ENCODE measurements at regions not wholly inside any gene's neighbourhood (a gene's known extent, or its start where the extent isn't known, plus 50 kb on each side); places are given as distances from the start of the nearest gene placed in this dataset.

- ATAC-seq: no peak
These were observed 837.2 kb upstream of the FBXO33 start for GRCh38 chr14:40269436-40269835.

GRCh38 chr14:40268236-40268635 is 836.0 kb upstream of the FBXO33 start:
- intact Hi-C loops (cut with micrococcal nuclease; ENCODE audit: unreplicated experiment): no loop called here
- Histone ChIP-seq H3K4me1 (ENCODE audit: control insufficient read depth, insufficient read depth, low read length) (no peaks in the 10 kb centered on the region), H3K27me3 (ENCODE audit: control insufficient read depth, insufficient read depth, low read length) (no peaks in the 10 kb centered on the region), H3K27ac (ENCODE audit: low read length) (no peak overlapping the region), H3K9me3 (ENCODE audit: control insufficient read depth, insufficient read depth, low read depth, low read length) (no peaks in the 10 kb centered on the region), H3K4me3 (ENCODE audit: low read depth in 2 of 2, low read length in 2 of 2) (no peak overlapping the region), H3K36me3 (ENCODE audit: control insufficient read depth, insufficient read depth, low read length) (no peaks in the 10 kb centered on the region)
- no peak for TF ChIP-seq TCF7L2 (IDR thresholded peaks at IDR 0.05; ENCODE audit: low read depth, low read length)
- TF ChIP-seq CTCF (IDR thresholded peaks at IDR 0.05): no peak
- no peak for TF ChIP-seq REST (IDR thresholded peaks at IDR 0.05; ENCODE audit: insufficient read depth in 1 of 2, low read depth in 2 of 2, low read length in 1 of 2)
- no peak for TF ChIP-seq SIN3A (IDR thresholded peaks at IDR 0.05; ENCODE audit: borderline replicate concordance, insufficient read depth, low read depth, low read length)
- no peak for TF ChIP-seq POLR2AphosphoS5 (IDR thresholded peaks at IDR 0.05; ENCODE audit: low read depth, low read length)
- no peak for ATAC-seq
- no TSS peak for BruUV-seq (replicated peaks)
- no peak for DNase-seq (ENCODE audit: low read depth, low spot score)
- POLR2A ChIA-PET: no interaction called here
- CTCF ChIA-PET: no interaction called here
- in situ Hi-C loops (cut with HindIII; ENCODE audit: low pct_unique_long_range_greater_than_20kb, low sequenced_read_pairs): no loop called here

More at GRCh38 chr14:40269436-40269835, 837.2 kb upstream of the FBXO33 start:
- Histone ChIP-seq H3K36me3 (ENCODE audit: control insufficient read depth, insufficient read depth, low read length) (no peaks in the 10 kb centered on the region), H3K4me3 (ENCODE audit: low read depth in 2 of 2, low read length in 2 of 2) (no peak overlapping the region), H3K27ac (ENCODE audit: low read length) (no peak overlapping the region), H3K9me3 (ENCODE audit: control insufficient read depth, insufficient read depth, low read depth, low read length) (no peaks in the 10 kb centered on the region), H3K4me1 (ENCODE audit: control insufficient read depth, insufficient read depth, low read length) (no peaks in the 10 kb centered on the region), H3K27me3 (ENCODE audit: control insufficient read depth, insufficient read depth, low read length) (no peaks in the 10 kb centered on the region)
- in situ Hi-C loops (cut with HindIII; ENCODE audit: low pct_unique_long_range_greater_than_20kb, low sequenced_read_pairs) (no loop called here), intact Hi-C loops (cut with micrococcal nuclease; ENCODE audit: unreplicated experiment) (no loop called here)
- ChIA-PET POLR2A (no interaction called here), CTCF (no interaction called here)
- TF ChIP-seq POLR2AphosphoS5 (IDR thresholded peaks at IDR 0.05; ENCODE audit: low read depth, low read length) (no peak), SIN3A (IDR thresholded peaks at IDR 0.05; ENCODE audit: borderline replicate concordance, insufficient read depth, low read depth, low read length) (no peak)
- BruUV-seq (replicated peaks): no TSS peak
- no peak for DNase-seq (ENCODE audit: low read depth, low spot score)

GRCh38 chr14:40265096-40265495 is 832.9 kb upstream of the FBXO33 start:
- POLR2A ChIA-PET: no interaction called here
- ATAC-seq (no peak), DNase-seq (ENCODE audit: low read depth, low spot score) (no peak)
- no peak overlapping the region for H3K27ac ChIP-seq (ENCODE audit: low read length)
- CTCF ChIA-PET: no interaction called here
- intact Hi-C loops (cut with micrococcal nuclease; ENCODE audit: unreplicated experiment) (no loop called here), in situ Hi-C loops (cut with HindIII; ENCODE audit: low pct_unique_long_range_greater_than_20kb, low sequenced_read_pairs) (no loop called here)
- no peak for TF ChIP-seq SIN3A (IDR thresholded peaks at IDR 0.05; ENCODE audit: borderline replicate concordance, insufficient read depth, low read depth, low read length)
- TF ChIP-seq POLR2AphosphoS5 (IDR thresholded peaks at IDR 0.05; ENCODE audit: low read depth, low read length): no peak
- TF ChIP-seq CTCF (IDR thresholded peaks at IDR 0.05): no peak
- no peak for TF ChIP-seq TCF7L2 (IDR thresholded peaks at IDR 0.05; ENCODE audit: low read depth, low read length)
- no peak for TF ChIP-seq REST (IDR thresholded peaks at IDR 0.05; ENCODE audit: insufficient read depth in 1 of 2, low read depth in 2 of 2, low read length in 1 of 2)
- no peaks in the 10 kb centered on the region for H3K36me3 ChIP-seq (ENCODE audit: control insufficient read depth, insufficient read depth, low read length)
- H3K4me1 ChIP-seq (ENCODE audit: control insufficient read depth, insufficient read depth, low read length): no peaks in the 10 kb centered on the region
- H3K4me3 ChIP-seq (ENCODE audit: low read depth in 2 of 2, low read length in 2 of 2): no peak overlapping the region
- no peaks in the 10 kb centered on the region for H3K27me3 ChIP-seq (ENCODE audit: control insufficient read depth, insufficient read depth, low read length)
- no TSS peak for BruUV-seq (replicated peaks)
- no peaks in the 10 kb centered on the region for H3K9me3 ChIP-seq (ENCODE audit: control insufficient read depth, insufficient read depth, low read depth, low read length)

Data from Panc1 (cell line).